ENCODE measurements at regions not wholly inside any gene's neighbourhood (a gene's known extent, or its start where the extent isn't known, plus 50 kb on each side); places are given as distances from the start of the nearest gene placed in this dataset.
A peak's percentile ranks its signal among the peaks of the same experiment; 100 is the strongest.

DNA sequence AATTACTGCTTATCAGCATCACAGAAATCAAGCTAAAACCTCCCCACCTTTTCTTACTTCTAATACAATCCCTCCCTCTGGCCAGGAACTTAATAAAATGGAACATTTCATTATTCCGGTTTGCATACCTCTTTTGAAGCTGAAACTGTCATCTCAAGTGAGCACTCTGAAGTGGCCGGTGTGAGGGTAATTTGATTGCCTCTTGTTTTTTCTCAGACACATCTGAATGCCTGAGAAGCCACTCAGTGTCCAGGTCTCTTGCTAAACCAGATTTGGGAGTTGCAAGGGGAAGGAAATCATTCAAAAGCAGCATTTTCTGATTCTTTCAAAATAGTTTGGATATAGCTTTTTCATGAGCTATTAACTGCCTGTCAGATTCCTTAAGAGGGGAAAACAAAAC is 190.3 kb downstream of the C1D start:
- Histone ChIP-seq H3K4me3 (ENCODE audit: insufficient read depth, low read depth, low read length) (no peak overlapping the region), H3K27me3 (ENCODE audit: control insufficient read depth, insufficient read depth, low read length) (no peaks in the 10 kb centered on the region), H3K36me3 (replicated peaks; ENCODE audit: control insufficient read depth, insufficient read depth, low read length) (no peaks in the 10 kb centered on the region)
- DNase-seq: no peak

DNA sequence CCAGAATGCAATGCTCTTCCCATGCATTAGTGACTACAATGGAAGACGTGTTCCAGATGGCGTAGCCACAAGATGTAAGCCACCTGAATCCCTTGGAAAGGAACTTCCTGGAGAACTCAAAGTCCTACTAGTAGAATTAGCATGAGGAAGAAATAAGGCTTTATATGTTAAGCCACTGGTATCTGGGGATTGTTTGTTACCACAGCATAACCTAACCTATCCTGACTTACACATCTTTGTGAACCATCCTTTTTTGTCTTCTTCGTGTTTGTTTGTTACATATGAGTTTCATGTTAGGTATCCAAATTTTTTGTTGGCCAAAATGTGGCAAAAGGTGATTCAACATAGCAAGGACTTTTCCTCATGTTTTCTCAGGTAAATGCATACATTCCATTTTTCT is 188.9 kb downstream of the C1D start:
- no peak for DNase-seq

DNA sequence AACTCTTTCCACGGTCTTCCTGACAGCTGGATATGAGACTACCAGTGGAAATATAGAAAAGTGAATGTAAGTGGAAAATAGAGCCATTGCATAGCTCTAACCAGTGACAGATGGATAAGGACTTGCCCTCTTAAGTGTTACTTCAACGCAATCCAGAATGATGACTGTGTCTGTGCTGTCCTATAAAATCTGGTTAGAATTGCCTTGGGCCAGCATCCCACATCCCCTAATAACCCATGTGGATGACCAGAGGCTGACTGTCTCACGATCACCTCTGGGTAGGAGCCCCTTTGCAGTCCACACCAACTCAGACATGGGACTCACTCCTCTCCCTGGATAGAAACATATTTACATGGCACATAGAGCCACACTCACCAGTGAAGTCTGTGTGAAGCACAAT is 186.6 kb downstream of the C1D start:
- no peak overlapping the region for H3K4me3 ChIP-seq (ENCODE audit: insufficient read depth, low read depth, low read length)
- no peaks in the 10 kb centered on the region for H3K36me3 ChIP-seq (replicated peaks; ENCODE audit: control insufficient read depth, insufficient read depth, low read length)
- H3K27me3 ChIP-seq (ENCODE audit: control insufficient read depth, insufficient read depth, low read length): no peaks in the 10 kb centered on the region
- DNase-seq: no peak

More for the DNA sequence above, 188.9 kb downstream of the C1D start:
- H3K4me3 ChIP-seq (ENCODE audit: insufficient read depth, low read depth, low read length): no peak overlapping the region
- no peaks in the 10 kb centered on the region for H3K36me3 ChIP-seq (replicated peaks; ENCODE audit: control insufficient read depth, insufficient read depth, low read length)
- H3K27me3 ChIP-seq (ENCODE audit: control insufficient read depth, insufficient read depth, low read length): no peaks in the 10 kb centered on the region

DNA sequence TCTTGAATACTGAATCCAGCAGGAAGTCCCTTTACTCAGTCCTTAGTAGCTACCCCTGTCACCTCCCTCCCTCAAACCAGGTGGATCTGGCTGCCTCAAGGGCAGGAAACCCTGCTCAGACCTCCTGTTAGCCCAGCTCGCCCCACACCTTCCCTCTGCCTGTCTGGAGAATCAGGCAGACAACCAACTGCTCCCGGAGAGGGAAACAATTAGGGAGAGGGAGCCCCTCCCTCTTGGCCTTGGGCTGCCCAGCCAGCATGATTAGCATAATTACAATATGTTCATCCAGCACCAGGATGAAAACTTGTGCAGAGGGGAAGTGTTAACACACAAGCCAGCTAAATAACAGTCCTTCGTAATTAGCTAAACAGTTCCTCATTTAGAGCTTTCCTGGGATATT is 185.5 kb downstream of the C1D start:
- DNase-seq: peak; percentile 32
- no peaks in the 10 kb centered on the region for H3K36me3 ChIP-seq (replicated peaks; ENCODE audit: control insufficient read depth, insufficient read depth, low read length)
- no peaks in the 10 kb centered on the region for H3K27me3 ChIP-seq (ENCODE audit: control insufficient read depth, insufficient read depth, low read length)
- no peak overlapping the region for H3K4me3 ChIP-seq (ENCODE audit: insufficient read depth, low read depth, low read length)

DNA sequence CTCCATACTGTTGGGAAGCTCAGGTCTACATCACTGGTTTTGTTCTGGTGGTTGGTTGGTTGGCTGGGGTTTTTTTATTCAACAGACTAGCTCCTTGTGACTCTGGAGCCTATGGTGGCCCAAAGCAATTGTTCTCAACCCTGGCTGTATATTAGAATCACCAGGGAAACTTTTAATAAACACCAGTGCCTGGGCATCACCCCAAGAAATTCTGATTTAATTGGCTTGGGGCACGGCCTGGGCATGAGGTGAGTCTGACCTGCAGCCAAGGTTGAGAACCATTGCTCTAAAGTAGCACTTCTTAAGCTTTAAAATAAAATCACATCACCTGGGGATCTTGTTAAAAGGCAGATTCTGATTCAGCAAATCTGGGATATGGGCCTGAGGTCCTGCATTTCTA is 184.1 kb downstream of the C1D start:
- H3K27me3 ChIP-seq (ENCODE audit: control insufficient read depth, insufficient read depth, low read length): no peaks in the 10 kb centered on the region
- no peak overlapping the region for H3K4me3 ChIP-seq (ENCODE audit: insufficient read depth, low read depth, low read length)

DNA sequence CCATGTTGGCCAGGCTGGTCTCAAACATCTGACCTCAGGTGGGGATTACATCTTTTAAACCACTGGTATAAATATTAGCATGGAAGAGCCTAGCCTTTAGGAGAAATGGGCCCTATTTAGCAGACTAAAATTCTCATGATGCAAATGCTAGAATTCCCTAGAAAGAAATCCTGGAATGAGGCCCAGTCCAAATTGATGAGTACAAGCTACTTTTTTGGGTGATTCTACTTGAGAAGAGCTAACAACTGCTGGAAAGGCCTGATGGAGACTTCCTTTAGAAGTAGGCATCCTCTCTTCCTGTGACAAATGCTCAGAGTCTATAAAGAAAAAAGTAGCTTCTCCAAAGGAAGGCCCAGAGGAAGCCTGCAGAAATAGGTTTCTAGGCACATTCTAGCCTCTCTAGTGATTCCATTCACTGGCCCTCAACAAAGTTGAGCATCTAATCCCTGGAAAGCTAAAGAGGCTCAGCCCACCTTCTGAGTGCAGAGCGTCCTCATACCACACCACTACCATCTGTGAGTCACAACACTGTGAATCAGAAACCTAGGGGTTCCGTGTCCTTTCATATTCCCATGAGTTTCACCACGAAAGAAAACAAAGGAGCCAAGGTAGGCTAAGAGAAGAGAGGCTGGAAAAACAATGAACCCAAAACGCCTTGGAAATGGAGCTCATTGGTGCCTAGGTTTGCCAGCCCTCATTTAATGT is 183.1 kb downstream of the C1D start:
- no peak for DNase-seq
- H3K4me3 ChIP-seq (ENCODE audit: insufficient read depth, low read depth, low read length): no peak overlapping the region
- H3K27me3 ChIP-seq (ENCODE audit: control insufficient read depth, insufficient read depth, low read length): no peaks in the 10 kb centered on the region
- H3K36me3 ChIP-seq (replicated peaks; ENCODE audit: control insufficient read depth, insufficient read depth, low read length): no peaks in the 10 kb centered on the region

More for the DNA sequence above, 184.1 kb downstream of the C1D start:
- H3K36me3 ChIP-seq (replicated peaks; ENCODE audit: control insufficient read depth, insufficient read depth, low read length): no peaks in the 10 kb centered on the region
- no peak for DNase-seq

- Histone ChIP-seq H3K36me3 (replicated peaks; ENCODE audit: control insufficient read depth, insufficient read depth, low read length) (no peaks in the 10 kb centered on the region), H3K4me3 (ENCODE audit: insufficient read depth, low read depth, low read length) (no peak overlapping the region), H3K27me3 (ENCODE audit: control insufficient read depth, insufficient read depth, low read length) (no peaks in the 10 kb centered on the region)
- DNase-seq: no peak
Observed at GRCh38 chr2:67880291-67880761, 182.5 kb downstream of the C1D start.

- no peaks in the 10 kb centered on the region for H3K36me3 ChIP-seq (replicated peaks; ENCODE audit: control insufficient read depth, insufficient read depth, low read length)
- no peaks in the 10 kb centered on the region for H3K27me3 ChIP-seq (ENCODE audit: control insufficient read depth, insufficient read depth, low read length)
- H3K4me3 ChIP-seq (ENCODE audit: insufficient read depth, low read depth, low read length): no peak overlapping the region
- DNase-seq: no peak
Observed at GRCh38 chr2:67881816-67882215, 181.0 kb downstream of the C1D start.

DNA sequence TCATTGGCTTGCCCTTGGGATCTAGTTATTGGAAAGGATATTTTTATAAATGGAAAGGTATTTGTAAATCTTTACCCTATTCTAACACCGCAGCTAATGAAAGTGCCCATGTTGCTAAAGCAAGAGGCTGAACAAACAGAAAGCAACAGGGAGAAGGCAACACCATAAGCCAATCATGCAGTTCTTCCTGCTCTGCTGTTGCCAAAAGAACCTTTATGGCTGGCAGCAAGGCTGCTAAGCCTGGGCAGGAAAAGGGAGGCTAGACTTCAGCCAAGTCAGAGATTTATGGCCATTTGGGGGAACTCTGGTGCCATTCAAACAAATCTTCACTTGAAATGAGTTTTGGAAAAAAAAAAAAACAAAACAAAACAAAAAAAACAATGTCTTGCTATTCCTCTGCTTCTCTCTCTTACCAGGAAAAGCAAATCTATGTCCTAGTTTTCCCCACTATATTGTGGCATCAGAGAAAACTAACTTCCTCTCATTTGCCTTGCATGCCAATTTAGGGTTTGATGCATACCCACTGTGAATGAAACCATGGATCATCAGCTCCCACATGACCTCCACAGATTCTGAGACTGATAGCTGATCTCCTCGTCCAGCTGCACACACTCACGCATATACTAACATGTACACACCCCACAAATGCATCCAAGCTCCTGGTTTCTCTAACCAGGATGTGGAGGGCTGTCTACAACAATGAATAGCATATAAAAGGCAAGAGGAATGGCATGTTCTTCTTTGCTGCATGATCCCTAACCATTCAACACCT is 179.3 kb downstream of the C1D start:
- H3K36me3 ChIP-seq (replicated peaks; ENCODE audit: control insufficient read depth, insufficient read depth, low read length): no peaks in the 10 kb centered on the region

DNA sequence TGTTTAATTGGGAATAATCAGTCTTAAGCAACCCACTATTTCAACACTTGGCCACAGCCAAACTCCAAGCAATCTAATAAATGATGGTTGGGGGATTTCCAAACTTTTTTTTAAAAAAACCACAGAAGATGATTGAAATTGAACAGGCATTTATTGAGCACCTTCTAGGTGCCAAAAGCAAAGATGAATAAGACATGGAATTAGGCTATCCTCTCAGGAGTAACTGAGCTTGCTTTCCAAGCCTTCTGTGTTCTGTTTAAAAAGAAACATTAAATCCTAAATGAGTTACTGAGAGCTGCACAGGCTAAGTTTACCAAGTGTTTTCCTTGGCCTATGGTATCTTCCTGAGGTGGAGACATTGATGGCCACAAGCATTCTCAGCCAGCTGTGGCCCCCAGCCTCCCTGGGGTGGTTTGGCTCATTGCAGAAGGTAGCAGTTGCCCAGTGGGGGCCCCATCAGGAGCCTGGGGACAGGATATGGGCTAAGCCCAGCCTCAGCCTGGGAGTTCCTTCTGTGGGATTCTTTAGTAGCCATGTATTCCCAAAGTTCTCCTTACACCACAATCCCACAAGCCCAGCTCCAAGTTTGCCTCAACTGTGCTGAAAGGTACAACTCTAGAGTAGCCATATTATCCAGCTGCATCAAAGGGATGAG is 174.3 kb downstream of the C1D start:
- Histone ChIP-seq H3K36me3 (replicated peaks; ENCODE audit: control insufficient read depth, insufficient read depth, low read length) (no peaks in the 10 kb centered on the region), H3K4me3 (ENCODE audit: insufficient read depth, low read depth, low read length) (no peak overlapping the region), H3K27me3 (ENCODE audit: control insufficient read depth, insufficient read depth, low read length) (no peaks in the 10 kb centered on the region)
- no peak for DNase-seq

More for the DNA sequence above, 179.3 kb downstream of the C1D start:
- Histone ChIP-seq H3K27me3 (ENCODE audit: control insufficient read depth, insufficient read depth, low read length) (no peaks in the 10 kb centered on the region), H3K4me3 (ENCODE audit: insufficient read depth, low read depth, low read length) (no peak overlapping the region)
- DNase-seq: no peak

DNA sequence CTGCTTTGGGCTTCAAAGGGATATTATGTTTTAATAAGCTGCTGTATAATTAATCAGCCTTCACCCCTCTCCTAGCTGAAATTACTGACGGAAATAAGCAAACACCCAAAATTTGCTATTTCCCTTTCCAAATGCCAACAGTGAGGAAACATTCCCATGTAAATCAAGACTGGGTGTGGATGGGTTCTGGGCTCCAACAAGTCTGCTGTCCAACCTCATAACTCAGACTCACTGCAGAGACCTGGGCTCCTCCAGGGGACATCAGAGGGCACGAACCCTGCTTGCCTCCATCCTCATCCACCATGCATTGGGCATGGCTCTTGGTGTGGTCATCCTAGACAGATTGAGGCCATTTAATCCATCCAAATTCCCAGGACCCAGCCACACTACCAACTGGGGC is 173.7 kb downstream of the C1D start:
- Histone ChIP-seq H3K27me3 (ENCODE audit: control insufficient read depth, insufficient read depth, low read length) (no peaks in the 10 kb centered on the region), H3K36me3 (replicated peaks; ENCODE audit: control insufficient read depth, insufficient read depth, low read length) (no peaks in the 10 kb centered on the region), H3K4me3 (ENCODE audit: insufficient read depth, low read depth, low read length) (no peak overlapping the region)
- no peak for DNase-seq

GRCh38 chr2:67891642-67892041 is 171.2 kb downstream of the C1D start:
- no peak for DNase-seq
- H3K4me3 ChIP-seq (ENCODE audit: insufficient read depth, low read depth, low read length): no peak overlapping the region
- no peaks in the 10 kb centered on the region for H3K36me3 ChIP-seq (replicated peaks; ENCODE audit: control insufficient read depth, insufficient read depth, low read length)
- H3K27me3 ChIP-seq (ENCODE audit: control insufficient read depth, insufficient read depth, low read length): peaks cover under 1% of the 10 kb centered on the region; the same call in 1 of the 2 replicates

DNA sequence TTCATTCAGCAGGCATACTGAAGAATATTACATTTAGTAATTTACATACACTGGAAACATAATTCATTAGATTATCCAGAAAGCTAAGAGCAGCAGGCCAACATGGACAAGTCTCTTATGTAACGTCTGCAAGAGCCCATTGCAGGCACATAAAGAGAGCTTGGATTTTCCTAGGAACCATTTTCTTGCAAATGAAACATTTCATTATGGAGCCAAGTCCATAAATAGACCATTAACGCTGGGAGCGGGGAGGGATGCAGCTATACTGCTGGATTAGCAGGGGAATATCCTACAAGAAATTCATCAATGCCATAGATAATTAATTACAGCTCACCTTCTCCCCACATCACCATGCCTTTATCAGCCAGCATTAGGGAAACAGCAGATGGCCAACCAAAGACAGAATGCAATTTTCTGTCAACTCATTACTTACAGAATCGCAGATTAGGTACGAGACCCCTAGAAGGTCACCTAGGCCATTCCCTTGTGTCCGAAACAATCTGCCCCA is 170.4 kb downstream of the C1D start:
- no peak overlapping the region for H3K4me3 ChIP-seq (ENCODE audit: insufficient read depth, low read depth, low read length)
- peaks cover 7% of the 10 kb centered on the region; the same call in 1 of the 2 replicates for H3K27me3 ChIP-seq (ENCODE audit: control insufficient read depth, insufficient read depth, low read length)
- DNase-seq: no peak
- H3K36me3 ChIP-seq (replicated peaks; ENCODE audit: control insufficient read depth, insufficient read depth, low read length): no peaks in the 10 kb centered on the region

DNA sequence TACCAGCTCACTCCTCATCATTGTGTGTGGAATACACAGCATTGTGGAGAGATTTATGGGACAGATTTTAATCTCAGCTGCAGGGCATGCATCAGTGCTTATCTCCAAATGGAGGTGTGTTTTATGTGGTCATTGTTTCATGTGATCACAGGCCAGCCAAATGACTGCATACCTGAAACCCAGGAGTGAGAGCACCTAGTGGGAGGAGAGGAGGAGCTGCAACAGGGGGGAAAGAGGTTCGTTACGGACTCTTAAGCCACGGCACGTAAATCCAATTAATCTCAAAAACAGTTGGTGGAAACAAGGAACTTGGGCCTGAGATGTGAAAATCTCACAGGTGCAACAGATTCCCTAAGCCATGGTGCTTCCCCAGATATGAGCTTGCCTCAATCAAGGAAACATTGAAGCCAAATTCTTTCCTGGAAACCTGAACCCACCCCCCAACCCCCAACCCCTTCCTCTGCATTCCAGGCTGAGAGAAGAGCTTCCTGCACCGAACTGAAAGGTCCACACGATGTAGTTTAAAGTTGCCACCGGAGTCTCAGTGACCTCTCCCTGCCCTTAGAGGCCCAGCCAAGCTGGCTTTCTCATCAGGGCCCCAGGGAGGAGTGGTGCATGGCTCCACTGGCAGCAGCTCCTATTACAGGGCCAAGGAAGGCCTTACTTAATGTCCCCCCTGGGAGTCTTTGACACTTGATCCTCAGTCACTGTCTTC is 167.4 kb downstream of the C1D start:
- no peak overlapping the region for H3K4me3 ChIP-seq (ENCODE audit: insufficient read depth, low read depth, low read length)
- H3K36me3 ChIP-seq (replicated peaks; ENCODE audit: control insufficient read depth, insufficient read depth, low read length): no peaks in the 10 kb centered on the region
- H3K27me3 ChIP-seq (ENCODE audit: control insufficient read depth, insufficient read depth, low read length): peaks cover 8% of the 10 kb centered on the region; the same call in 1 of the 2 replicates
- peak; percentile 28 for DNase-seq
